ENCODE measurements at regions not wholly inside any gene's neighbourhood (a gene's known extent, or its start where the extent isn't known, plus 50 kb on each side); places are given as distances from the start of the nearest gene placed in this dataset.
"Not testable (repeated sequence)": the region's sequence is repeated elsewhere in the genome, so short reads cannot be mapped to it uniquely, and the experiment has no call there.

DNA sequence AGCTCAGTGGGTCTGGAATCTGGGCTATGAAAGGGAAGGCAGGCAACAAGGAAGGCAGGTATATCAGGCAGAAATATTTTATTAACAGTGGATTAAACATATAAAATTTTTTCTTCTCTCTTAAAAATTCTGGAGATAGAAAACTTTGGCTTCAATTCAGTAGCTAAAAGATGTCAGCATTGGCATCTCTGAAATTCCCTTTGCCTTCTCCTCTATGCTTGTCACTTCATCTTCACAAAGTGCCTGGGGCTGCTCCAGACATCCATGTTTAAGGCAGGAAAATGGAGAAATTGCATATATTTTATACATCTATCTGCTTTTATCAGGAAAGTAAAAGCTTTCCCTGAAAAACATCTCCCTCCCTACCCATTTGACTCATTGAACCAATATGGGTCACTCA, 894.1 kb upstream of the API5 start:
- in situ Hi-C loops (cut with MboI; ENCODE audit: low sequenced_read_pairs), result no loop called here

DNA sequence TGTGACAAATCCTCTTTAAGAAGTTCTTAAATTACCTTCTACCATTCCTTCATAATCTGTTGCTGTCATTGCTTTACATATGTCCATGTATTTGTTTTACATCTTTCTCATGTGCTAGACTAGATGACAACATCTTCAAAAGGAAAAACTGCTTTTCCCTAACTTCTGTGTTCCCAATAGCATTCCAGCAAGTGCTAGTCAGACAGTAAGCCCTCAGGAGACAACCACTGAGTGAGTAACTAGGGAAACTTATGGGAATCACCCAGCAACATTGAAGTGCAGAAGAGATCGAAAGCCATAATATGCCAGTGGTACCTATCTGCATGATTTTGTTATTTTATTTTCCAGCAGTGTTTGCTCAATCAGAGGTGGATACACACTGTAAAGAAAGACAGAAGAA, 889.7 kb upstream of the API5 start:
- in situ Hi-C loops (cut with MboI; ENCODE audit: low sequenced_read_pairs), result no loop called here

DNA sequence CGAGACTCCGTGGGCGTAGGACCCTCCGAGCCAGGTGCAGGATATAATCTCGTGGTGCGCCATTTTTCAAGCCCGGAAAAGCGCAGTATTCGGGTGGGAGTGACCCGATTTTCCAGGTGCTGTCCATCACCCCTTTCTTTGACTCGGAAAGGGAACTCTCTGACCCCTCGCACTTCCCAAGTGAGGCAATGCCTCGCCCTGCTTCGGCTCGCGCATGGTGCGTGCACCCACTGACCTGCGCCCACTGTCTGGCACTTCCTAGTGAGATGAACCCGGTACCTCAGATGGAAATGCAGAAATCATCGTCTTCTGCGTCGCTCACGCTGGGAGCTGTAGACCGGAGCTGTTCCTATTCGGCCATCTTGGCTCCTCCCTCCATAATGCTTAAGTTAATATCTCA, 876.9 kb upstream of the API5 start:
- in situ Hi-C loops (cut with MboI; ENCODE audit: low sequenced_read_pairs), result not testable (repeated sequence)

DNA sequence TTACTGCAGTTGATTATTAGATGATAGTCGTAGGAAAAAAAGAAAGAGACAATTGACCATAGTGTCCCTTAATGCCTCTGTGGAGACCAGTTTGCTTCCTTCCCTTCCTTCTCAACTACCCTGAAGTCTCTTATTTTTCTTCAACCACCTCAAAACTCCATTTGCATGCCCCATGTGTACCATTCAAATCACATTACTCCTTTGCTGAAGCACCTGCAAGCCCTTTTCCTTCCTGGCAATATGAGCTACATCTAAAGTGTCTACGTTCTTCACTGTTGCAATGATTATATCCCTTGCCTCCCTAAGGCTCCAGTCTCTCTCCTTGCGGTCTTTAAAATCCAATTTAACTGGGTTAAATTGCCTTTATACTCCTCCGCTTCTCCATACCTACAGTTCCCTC, 867.4 kb upstream of the API5 start:
- in situ Hi-C loops (cut with MboI; ENCODE audit: low sequenced_read_pairs), result no loop called here

DNA sequence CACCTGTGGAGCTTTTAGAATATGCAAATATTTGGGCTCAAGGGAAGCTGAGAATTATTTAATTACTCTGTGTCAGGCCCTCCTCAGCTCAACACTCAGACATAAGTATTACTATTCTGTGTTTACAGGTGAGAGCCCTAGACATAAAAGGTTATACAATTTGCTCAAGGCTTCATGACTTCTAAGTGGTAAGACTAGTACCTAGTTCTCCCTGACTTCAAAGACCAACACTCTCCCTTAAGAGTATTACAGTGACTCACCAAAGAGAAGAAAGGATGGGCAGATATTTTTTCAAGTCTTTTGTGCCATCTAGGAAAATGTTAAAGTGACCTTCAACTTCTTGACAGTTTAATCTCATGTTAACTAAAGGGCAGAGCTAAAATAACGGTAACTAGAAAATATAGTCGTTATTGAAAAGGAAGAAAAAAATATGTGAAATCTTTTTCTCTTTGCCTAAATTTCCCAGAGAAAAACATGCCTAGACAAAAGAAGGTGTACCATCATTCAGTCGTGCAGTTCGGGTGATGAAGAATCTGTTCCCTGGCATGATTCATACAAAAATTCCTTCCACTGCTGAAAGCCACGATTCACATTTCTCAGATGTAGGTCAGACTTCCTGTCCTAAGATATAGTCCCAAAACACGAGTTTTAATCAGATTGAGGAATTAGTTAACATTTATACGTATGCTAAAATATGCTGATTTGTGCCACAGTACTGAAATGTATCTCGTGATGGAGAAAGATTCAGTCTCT, 849.1 kb upstream of the API5 start:
- in situ Hi-C loops (cut with MboI; ENCODE audit: low sequenced_read_pairs), result no loop called here

DNA sequence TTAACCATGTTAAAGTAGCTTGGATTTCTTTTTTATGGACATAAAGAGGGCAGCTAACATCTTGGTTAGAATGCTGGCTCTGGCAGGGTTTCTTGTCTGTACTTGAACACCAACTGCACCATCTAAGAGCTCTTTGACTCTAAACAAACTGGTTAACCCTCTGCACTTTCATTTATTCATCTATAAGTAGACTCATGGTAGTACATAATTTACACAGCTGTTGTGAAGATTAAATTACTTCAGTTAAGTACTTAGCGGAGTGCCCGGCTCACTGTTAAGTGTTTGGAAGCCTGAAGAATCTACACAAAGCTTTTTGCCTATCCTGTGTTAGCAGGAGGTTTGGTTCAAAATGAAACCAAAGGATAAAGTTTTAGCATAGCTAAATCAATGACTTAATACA, 846.2 kb upstream of the API5 start:
- in situ Hi-C loops (cut with MboI; ENCODE audit: low sequenced_read_pairs), result no loop called here

DNA sequence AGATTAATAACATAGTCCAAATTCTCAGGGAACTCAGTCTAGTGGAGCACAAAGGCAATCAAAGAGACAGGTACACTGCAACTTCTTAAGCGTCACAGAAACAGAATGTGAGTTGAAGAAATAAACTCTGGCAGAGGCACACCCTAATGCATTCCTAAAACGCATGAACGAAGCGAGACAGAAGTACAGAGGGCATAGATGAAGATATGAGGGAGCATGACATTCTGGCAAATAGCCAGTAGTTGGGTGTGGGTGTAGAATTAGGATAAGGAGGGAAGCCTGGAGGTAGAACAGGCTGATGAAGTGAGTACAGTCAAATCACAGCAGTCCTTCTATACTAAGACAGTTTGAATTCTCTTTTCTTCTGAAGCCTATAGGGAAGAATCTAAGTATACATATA, 838.7 kb upstream of the API5 start:
- in situ Hi-C loops (cut with MboI; ENCODE audit: low sequenced_read_pairs), result no loop called here

DNA sequence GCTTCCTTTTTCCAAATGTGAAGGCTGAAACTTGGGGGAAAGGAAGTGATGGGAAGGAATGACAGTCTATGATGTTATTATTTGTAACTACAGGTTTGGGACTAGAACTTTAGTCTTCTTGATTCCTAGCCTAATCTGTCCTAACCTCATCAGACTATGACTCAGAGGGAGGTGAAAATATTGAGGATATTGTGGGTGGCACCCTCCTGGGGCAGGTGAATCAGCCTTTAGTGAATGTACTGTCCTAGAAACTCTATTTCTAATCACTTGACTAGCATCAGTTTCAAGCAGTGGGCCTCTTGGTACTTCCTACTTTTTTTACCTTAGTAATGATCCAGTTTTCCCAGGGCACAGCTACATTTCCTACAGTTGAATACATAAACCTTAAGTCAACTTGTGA, 829.0 kb upstream of the API5 start:
- in situ Hi-C loops (cut with MboI; ENCODE audit: low sequenced_read_pairs), result no loop called here

DNA sequence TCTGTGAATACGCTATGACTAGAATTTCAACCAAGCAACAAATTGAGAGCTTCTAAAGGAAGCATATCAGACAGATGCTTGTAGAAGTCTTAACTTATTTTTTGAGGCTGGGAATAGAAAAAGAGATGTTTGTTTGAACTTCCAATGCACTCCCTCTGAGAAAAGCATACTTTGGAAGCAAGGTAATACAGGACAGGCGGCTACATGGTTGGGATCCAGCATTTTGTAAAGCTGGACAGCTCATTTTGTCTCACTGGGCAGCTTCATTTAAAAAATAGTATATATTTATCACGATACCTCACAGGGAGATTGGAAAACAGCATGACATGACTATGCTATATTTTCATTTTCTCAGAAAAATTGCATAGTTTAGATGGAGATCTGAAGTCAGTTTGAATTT, 821.3 kb upstream of the API5 start:
- in situ Hi-C loops (cut with MboI; ENCODE audit: low sequenced_read_pairs), result no loop called here

DNA sequence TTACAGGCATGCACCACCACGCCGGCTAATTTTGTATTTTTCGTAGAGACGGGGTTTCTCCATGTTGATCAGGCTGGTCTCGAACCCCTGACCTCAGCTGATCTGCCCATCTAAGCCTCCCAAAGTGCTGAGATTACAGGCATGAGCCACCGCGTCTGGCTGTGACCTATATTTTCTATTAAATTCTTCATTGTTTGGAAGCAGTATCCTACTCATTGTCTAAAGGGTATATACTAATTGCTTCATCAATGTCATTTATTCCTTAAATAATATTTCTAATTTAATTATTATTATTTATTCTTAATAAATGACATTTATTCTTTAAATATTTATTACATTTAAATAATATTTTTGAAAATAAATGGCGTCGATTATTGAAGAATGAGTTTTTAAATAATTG, 817.3 kb upstream of the API5 start:
- in situ Hi-C loops (cut with MboI; ENCODE audit: low sequenced_read_pairs), result no loop called here

DNA sequence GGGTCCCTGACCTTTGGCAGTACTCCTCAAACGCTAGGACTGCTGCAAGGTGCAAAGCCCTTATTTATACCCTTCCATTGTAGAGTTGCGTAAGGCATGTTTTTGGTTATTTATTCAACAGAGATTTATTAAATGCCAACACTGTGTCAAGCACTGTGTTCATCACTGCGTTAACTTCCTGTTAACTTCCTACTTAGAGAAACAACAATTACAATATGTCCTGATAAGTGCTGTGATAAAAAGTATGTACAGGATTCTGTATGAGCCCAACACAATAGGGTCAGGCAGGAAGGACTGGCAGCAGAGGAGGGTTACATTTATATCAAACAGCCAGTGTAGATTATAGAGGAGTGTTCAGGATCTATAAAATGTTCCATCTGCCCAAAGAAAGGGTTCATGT, 812.8 kb upstream of the API5 start:
- in situ Hi-C loops (cut with MboI; ENCODE audit: low sequenced_read_pairs), result no loop called here

DNA sequence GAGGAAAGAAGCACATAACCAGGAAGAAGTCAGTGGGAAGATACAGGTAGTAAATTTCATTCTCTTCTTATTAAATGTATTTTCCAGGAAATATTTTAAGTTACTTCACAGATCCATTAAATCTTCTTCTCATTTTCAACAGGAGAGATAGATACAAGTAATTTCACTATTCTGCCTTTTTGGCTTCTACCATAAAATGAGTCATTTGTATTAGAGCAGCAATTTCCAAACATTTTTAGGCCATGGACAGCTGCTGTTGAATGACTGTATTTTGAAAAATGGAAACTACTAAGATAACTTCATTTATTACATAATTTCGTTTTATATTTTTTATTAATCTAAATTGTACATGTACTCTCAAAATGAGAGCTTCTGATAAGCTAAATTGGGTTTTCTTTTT, 809.6 kb upstream of the API5 start:
- in situ Hi-C loops (cut with MboI; ENCODE audit: low sequenced_read_pairs), result no loop called here

DNA sequence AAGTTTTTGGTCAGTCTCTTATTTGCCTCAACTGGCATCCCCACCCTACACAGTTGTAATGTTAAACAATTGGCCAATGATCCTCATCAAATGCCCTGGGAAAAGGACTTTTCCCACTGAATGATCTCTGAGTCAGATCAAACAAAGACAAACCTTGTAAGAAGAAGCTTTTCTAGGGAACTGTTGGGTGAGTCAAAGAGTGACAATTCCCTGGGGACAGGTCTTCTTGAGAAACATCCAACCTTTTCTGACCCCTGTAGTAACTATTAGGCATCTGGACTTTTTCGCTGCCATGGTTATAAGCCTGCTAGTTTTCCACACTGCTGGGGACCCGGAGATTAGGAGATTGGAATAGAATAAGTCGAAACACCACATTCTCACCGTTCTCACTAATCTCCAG, 789.8 kb upstream of the API5 start:
- in situ Hi-C loops (cut with MboI; ENCODE audit: low sequenced_read_pairs), result no loop called here

DNA sequence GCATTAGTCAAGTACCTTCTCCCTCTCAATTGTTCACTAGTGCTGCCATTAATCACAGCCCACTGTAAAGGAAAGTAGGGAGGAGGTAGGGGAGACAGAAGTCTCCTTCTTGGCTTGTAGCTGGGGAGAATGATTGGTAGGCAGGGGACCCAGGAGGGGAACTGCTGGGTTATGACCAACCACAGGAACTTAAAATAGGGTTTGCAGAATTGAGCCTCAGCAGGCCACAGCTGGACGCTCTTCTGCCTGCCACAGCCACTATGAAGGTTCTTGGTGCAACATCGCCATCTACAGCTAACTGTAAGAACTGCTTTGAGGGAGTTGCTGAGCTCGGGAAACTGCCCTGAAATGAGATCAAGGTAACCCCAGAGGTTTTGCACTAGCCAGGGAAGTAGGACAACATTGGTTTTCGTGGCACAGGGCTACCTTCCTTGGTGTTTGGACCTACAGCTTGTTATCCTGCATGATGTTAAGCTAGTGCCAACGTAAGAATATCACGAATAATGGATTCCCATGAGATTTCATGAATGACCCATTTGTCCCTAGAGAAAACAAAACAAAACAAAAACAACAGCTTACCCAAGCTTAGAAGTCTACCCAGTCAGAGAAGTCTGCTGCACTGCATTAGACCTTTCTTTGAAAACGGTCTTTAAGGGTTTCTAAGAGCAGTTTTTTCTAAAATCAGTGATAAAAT, 787.1 kb upstream of the API5 start:
- in situ Hi-C loops (cut with MboI; ENCODE audit: low sequenced_read_pairs), result loop anchor here (25.0 kb wide), 1 partner anchor 1062 kb away; the partner anchor contains the start of gene LRRC4C

DNA sequence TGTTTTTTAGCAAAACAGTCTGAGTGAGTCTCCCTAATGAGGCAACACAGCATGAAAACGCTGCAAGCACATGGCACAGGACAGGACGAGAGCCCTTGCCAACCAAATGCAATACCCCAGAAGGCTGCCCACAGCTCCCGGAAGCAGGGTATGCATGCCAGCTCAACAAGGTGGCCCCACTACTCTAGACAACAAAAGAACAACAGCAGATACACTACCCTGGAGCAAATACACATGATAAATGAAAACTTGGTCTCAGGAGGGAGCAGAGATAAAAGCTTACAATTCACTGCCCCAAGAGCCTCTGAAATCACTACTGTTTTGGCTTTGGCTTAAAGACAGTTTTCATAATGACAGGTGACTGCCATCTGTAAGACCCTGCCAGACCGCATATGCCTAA, 785.4 kb upstream of the API5 start:
- in situ Hi-C loops (cut with MboI; ENCODE audit: low sequenced_read_pairs), result loop anchor here (25.0 kb wide), 1 partner anchor 1064 kb away; the partner anchor contains the start of gene LRRC4C

DNA sequence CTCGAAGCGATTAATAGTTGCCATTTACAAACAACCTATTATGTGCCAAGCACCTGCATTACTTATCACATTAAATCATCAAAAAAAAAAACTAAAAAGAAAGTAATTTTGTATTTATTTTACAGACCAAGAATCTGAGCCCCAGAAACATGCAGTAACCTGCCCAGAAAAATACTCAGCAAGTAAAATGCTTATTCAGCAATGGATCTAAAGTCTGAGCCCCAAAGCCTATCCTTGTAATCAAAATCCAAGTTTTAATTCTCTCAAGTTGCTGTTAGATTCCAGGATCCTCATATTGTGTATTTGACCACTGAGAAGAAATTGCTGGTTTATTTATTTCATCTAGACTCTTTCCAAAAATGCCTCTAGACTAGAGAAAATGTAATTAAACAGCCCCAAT, 783.3 kb upstream of the API5 start:
- in situ Hi-C loops (cut with MboI; ENCODE audit: low sequenced_read_pairs), result loop anchor here (25.0 kb wide), 1 partner anchor 1066 kb away; the partner anchor contains the start of gene LRRC4C

DNA sequence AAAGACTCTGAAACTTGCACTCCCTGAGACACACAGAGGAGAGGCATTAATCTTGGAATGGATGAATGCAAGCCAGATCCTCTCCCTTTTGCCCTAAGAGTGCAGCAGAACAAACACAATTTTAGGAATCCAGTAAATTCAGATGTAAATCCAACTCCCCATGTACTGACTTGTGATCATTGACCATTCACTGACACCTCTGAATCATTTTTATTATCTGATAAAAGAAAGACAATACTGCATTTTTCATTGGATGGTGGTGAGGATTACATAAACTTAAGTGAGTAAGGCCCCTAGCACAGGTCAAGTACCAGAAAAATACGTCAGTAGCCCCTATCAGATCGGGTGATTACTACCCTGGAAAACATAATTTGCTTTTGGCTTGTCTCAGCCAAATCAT, 782.9 kb upstream of the API5 start:
- in situ Hi-C loops (cut with MboI; ENCODE audit: low sequenced_read_pairs), result loop anchor here (25.0 kb wide), 1 partner anchor 1067 kb away; the partner anchor contains the start of gene LRRC4C

DNA sequence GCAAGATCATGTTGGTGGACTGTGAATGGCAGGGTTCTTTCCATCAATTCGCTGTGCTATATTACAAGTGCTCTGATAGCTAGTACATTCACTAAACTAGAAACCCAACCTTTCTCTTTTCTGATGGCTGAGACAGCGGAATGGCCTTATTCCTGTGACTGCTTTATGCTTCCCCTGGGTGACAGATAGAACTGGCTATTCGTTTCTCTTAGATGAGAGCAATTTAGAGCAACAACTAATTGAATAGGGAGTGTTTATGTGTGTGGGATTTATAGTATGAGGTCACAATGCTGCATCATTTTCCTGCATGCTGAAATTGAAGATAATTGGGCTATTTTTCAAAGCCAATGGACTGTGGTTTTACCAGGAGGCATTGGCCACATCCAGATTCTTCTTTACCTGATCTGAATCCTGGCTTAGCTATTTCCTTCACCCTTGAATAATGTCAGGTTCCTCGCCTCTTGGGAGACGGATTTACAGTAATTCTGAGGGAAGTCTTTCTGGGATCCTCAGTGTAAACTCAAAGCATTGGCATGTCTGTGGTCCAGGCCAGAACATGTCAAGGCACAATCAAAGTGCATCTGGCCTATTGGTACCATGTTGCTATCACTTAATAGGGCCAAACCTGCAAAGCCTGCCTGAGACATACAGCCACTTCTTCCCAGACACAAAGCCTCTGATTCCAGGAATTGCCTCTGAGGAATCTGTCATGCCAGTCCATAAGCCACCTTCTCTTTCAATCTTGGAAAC, 775.0 kb upstream of the API5 start:
- in situ Hi-C loops (cut with MboI; ENCODE audit: low sequenced_read_pairs), result loop anchor here (25.0 kb wide), 1 partner anchor 1074 kb away; the partner anchor contains the start of gene LRRC4C

DNA sequence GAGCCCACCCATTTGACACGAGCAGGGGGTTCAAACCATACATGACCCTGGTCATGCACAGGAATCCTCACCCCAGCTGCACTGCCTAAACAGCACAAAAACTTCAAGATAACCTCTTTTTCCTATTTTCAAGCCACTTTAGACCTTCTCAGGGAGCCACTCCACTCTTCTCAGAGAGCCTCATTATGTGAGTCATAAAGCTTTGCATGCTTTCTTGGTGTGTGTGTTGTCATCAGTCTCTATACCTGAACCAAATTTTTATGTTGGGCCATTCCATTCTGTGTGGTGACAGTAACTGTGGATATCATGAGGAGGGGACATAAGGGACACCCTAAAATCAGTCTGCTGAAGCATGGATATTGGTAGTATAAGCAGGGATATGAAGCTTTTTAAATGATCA, 769.5 kb upstream of the API5 start:
- in situ Hi-C loops (cut with MboI; ENCODE audit: low sequenced_read_pairs), result loop anchor here (25.0 kb wide), 1 partner anchor 1080 kb away; the partner anchor contains the start of gene LRRC4C

DNA sequence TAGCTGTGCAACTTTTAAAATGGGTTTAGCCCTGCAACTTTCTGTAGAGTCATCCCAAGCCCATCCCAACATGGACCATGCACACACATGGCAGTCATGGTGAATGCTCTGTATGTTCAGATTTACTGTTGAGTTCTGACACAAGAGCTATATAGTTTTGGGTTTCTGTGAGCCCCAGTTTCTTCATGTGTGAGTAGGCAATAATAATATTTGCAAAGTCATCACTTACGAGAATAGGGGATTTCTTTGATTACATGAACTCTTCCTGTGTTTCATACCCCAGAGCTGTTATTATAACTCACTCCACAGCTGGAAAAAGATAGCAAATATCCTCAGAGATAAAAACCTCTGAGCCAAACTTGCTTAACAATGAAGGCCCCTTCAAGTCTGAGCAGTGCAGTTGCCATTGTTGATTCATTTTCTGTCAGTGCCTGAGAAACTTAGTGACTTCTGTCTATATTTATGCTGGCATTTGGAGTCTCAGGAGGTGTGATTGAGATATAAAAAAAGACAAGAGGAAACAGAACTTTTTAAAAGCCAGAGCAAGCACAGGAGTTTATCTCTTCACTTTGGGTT, 767.9 kb upstream of the API5 start:
- in situ Hi-C loops (cut with MboI; ENCODE audit: low sequenced_read_pairs), result loop anchor here (25.0 kb wide), 1 partner anchor 1082 kb away; the partner anchor contains the start of gene LRRC4C

DNA sequence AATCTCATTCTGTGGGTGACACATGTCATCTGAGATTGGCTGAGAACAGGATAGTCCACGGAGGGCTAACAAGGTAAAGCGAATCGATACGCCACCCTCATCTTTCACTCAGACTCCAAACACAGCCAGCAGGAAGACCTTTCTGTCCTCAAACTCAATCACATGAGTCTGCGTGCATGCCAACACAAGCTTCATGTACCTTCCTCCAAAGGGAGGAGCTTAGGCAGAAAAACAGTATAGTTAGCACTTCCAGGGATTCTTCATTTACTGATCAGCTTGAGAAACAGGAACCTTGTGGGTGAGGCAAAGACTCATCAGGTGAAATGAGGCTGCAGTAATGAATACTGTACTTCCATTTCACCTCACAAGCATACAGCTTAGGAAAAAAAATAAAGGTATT, 767.1 kb upstream of the API5 start:
- in situ Hi-C loops (cut with MboI; ENCODE audit: low sequenced_read_pairs), result loop anchor here (25.0 kb wide), 1 partner anchor 1082 kb away; the partner anchor contains the start of gene LRRC4C

Measured in HL-60/S4 treated with phorbol 12-myristate 13-acetate at 8.2 ng/mL for 4 days and 3 days (cell line).